Fibroblast of skin of scalp (primary cell): ENCODE measurements at regions not wholly inside any gene's neighbourhood (a gene's known extent, or its start where the extent isn't known, plus 50 kb on each side); places are given as distances from the start of the nearest gene placed in this dataset.
"Not testable (repeated sequence)": the region's sequence is repeated elsewhere in the genome, so short reads cannot be mapped to it uniquely, and the experiment has no call there.

Experiments
- DNase-seq: peaks from one replicate; pipeline ENCODE4 v3.0.0-alpha.2; 2013

DNA sequence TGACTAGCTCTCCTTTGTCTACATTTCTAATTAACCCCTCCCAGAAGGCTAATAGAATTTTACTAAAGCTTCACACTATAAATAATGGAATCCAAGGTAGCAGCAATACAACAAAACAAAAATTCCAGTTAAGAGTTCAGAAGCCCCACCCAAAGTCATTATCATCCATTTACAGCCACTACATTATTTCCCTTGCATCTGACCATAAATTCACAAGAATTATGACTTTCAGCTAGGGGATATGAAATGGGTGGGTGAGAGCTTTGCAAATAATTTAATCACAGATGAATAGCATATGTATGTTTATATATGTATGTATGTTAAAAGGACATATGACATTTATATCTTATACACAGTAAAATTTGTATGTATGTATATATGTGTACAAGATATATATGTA lies 65.3 kb upstream of the PTGDR start:
- DNase-seq = no peak

DNA sequence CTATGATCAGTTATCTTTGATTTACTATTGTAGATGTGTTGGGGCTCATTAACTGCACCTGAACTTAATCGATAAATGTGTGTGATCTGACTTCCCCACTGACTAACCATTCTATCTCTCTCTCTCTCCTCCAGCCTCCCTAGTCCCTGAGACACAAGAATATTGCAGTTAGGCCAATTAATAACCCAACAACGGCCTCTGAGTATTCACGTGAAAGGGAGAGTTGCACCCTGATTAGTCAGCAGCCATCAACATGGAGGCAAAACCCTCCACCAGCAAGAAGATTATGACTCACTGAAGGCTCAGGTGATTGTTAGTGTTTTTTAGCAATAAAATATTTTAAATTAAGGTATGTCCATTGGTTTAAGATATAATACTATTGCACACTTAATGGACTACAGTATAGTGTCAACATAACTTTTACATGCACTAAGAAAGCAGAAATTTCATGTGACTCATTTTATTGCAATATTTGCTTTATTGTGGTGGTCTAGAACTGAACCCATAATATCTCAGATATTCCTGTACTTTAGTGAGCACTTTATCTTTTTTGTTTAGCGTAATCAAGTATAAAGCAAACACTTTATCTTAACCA lies 77.1 kb upstream of the PTGDR start:
- DNase-seq = no peak

- no peak for DNase-seq
These were observed 78.2 kb upstream of the PTGDR start for GRCh38 chr14:52189325-52189724.

- no peak for DNase-seq
These were observed 79.1 kb upstream of the PTGDR start for GRCh38 chr14:52188381-52188780.

- no peak for DNase-seq
These were observed 82.3 kb upstream of the PTGDR start for GRCh38 chr14:52185178-52185577.

- DNase-seq = no peak
These were observed 84.6 kb upstream of the PTGDR start for GRCh38 chr14:52182853-52183252.

- DNase-seq = no peak
These were observed 88.2 kb upstream of the PTGDR start for GRCh38 chr14:52179141-52179790.

- DNase-seq = no peak
These were observed 91.5 kb upstream of the PTGDR start for GRCh38 chr14:52175982-52176502.

DNA sequence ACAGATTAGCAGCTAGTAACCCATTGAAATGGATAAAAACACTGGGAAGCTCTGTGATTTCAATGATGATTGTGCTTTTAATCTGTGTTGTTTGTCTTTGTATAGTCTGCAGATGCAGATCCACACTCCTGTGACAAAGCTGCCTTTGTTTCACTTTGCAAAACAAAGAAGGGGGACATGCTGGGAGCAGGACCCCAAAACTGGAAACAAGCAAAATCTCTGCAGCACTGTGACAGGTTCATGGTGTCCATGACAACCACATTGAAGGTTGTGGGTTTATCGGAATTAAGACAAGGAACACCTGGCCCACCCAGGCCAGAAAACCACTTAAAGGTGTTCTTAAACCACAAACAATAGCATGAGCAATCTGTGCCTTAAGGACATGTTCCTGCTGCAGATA lies 95.6 kb upstream of the PTGDR start:
- DNase-seq = not testable (repeated sequence)

DNA sequence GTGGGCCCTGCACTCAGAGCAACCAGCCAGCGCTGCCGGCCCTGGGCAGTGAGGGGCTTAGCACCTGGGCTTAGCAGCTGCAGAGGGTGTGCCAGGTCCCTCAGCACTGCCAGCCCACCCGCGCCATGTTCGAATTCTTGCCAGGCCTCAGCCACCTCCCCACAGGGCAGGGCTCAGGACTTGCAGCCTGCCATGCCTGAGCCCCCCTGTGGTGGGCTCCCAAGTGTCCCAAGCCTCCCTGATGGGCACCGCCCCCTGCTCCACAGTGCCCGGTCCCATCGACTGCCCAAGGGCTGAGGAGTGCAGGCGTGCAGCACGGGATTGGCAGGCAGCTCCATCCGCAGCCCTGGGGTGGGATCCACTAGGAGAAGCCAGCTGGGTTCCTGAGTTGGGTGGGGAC lies 98.0 kb upstream of the NID2 start:
- DNase-seq = no peak

DNA sequence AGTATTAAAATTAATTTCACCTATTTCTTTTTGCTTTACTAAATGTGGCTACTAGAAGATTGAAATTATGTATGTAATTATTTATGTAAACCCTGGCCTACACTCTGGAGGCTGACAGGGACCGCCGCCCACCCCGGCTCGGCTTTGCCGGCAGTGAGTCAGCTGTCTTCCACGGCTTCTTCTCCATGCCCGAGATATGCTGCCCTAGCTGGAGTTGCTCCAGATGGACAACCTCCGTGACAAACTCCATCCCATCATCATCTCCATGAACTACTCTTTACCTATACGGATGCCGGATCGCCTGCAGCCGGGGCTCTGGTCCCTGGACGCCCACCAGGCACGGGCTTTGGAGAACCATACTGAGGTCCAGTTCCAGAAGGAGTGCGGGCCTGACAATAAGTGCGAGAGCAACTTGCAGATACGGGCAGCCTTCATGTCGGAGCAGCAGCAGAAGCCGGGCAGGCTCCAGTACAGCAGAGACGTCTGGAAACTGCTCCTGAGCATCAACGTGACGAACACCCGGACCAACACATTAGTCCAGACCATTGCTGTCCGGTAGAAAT lies 86.9 kb upstream of the NID2 start:
- no peak for DNase-seq

- no peak for DNase-seq
These were observed 86.3 kb upstream of the NID2 start for GRCh38 chr14:52154992-52155650.

DNA sequence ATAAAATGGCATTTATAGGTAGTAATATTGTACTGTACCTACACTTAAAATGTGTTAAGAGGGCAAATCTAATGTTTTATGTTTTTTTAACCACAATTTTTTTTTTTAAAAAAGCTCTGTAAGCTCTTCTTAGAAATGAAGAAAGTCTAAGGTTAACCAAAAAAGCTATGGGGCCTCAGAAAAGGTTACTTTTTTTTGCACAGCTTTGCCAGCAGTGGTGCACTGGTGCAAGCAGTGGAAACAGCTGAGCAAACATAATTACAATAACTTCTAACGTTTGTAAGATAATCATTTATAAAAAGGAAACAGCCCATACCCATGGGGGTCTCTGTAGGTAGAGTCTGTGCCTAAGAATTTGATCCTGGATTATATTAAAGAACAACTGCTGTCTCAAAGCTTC lies 85.1 kb upstream of the NID2 start:
- no peak for DNase-seq

DNA sequence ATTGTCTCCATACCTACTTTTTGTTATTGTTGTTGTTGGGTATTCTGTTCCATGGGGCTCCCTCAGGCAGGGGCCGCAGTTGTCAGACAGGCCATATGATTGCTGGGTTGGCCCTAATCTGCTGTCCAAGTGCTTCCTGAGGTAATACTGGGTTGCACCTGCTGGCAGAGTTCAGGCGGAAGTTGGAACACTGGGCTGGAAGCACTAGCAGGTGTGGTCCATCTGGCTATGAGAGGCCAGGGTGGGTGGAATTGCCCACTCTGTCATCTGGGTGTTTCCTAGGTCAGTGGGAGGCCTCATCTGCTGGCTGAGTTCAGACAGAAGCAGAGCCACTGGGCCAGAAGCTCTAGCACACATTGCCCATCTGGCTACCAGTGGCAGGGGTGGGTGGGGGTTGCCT lies 81.3 kb upstream of the NID2 start:
- no peak for DNase-seq

DNA sequence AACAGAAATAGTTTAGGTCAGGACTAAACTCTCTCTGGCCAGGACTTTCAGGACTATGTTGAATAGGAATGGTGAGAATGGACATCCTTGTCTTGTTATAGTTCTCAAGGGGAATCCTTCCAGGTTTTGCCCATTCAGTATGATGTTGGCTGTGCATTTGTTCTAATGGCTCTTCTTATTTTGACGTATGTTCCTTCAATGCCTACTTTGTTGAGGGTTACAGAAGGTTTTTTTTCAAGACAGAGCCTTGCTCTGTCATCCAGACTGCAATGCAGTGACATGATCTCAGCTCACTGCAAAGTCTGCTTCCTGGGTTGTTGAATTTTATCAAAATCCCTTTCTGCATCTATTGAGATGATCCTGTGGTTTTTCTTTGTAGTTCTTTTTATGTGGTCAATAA lies 79.5 kb upstream of the NID2 start:
- no peak for DNase-seq

GRCh38 chr14:52146504-52146903 lies 77.6 kb upstream of the NID2 start:
- peak; percentile 8 for DNase-seq

DNA sequence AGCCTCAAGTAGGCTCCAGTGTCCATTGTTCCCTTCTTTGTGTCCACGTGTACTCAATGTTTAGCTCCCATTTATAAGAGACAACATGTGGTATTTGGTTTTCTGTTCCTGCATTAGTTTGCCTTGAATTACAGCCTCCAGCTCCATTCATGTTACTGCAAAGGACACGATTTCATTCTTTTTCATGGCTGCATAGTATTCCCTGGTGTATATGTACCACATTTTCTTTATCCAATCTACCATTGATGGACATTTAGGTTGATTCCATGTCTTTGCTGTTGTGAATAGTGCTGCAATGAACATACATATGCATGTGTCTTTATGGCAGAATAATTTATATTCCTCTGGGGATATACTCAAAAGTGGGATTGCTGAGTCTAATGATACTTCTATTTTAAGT lies 75.2 kb upstream of the NID2 start:
- DNase-seq = not testable (repeated sequence)

GRCh38 chr14:52142504-52142903 lies 73.6 kb upstream of the NID2 start:
- DNase-seq = no peak

DNA sequence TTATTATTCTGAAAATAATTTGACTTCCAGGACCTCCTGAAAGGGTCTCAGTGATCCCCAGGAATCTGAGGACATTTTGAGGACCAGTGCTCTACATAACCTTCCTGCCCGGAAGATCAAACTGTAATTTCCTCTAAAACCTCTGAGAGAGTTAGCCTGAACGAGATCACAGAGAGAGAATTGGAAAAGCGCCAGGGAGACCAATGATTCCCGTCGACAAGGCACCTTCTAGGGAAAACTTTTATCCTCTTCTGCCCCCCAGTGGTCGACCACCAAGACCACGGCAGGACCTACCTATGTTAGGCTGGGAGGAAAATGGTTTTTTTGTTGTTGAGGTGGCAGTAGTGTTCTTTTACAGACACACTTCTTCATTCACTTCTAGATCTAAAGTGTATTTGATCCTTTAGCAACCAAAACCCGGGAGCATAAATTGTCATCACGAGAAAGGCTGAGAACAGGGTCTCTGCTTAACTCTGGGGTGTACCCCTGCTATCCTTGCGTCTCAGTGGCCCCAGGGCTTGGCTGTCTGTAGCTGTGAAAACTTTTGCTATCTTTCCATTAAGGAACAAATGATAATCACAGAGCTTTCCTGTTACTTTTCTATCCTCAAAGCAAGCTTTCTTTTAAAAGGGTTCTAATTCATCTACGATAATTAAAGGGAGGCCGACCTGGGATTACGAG lies 62.9 kb upstream of the NID2 start:
- peak; percentile 95 for DNase-seq

- no peak for DNase-seq
These were observed 60.9 kb upstream of the NID2 start for GRCh38 chr14:52129721-52130120.

- no peak for DNase-seq
These were observed 57.0 kb upstream of the NID2 start for GRCh38 chr14:52125885-52126284.

- peak; percentile 88 for DNase-seq
These were observed 56.2 kb upstream of the NID2 start for GRCh38 chr14:52124791-52125684.
